Neural cell (in vitro differentiated cells): ENCODE measurements at regions not wholly inside any gene's neighbourhood (a gene's known extent, or its start where the extent isn't known, plus 50 kb on each side); places are given as distances from the start of the nearest gene placed in this dataset.

Experiments used
- CTCF ChIP-seq: fragments of 450-650 bp; IDR thresholded peaks from 2 replicates; pipeline ENCODE4 v1.5.1; 2014; ENCODE audit warnings: antibody characterized with exemption, mild to moderate bottlenecking, moderate library complexity; ENCODE audit not compliant: poor library complexity, severe bottlenecking
- EZH2 ChIP-seq: fragments of 200-600, 300-800 bp; shearing (Covaris generic), sonication (generic); IDR thresholded peaks from 2 replicates; pipeline ENCODE4 v1.6.1; 2014; ENCODE audit warnings: antibody characterized with exemption, low read length, borderline replicate concordance, mild to moderate bottlenecking; ENCODE audit not compliant: insufficient read depth, poor library complexity, severe bottlenecking
- MXI1 ChIP-seq: fragments of 450-650 bp; conservative IDR thresholded peaks from 2 replicates; pipeline ENCODE4 v1.6.1; 2014; ENCODE audit warnings: antibody characterized with exemption, mild to moderate bottlenecking; ENCODE audit not compliant: poor library complexity, severe bottlenecking
- POLR2AphosphoS5 ChIP-seq: IDR thresholded peaks from 2 replicates; pipeline ENCODE4 v1.6.1; 2012
- TAF1 ChIP-seq: IDR thresholded peaks from 2 replicates; pipeline ENCODE4 v1.6.1; 2012; ENCODE audit warnings: low read depth

DNA sequence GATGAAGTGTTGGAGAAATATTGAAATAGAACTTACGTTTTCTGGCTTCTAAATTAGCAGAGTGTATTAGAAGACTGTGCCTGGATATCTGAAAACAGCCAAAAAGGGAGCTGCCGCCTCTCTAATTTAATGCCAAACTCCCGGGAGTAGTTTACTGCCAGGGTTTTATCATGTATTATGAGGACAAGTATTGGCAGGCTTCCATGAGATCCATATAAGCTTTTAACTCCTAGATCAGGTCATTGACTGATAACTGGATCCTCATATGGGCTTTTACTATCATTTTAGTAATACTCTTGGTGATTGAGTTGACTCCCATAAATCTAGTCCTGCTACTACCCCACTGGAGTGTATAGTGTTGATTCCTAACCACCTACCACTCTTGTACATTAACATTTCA lies 178.4 kb upstream of the CXADR start:
- TF ChIP-seq EZH2, result no peak
- no peak for TF ChIP-seq CTCF
- TF ChIP-seq POLR2AphosphoS5, result no peak
- TF ChIP-seq TAF1, result no peak
- TF ChIP-seq MXI1, result no peak
